GM12878 (cell line): ENCODE measurements at regions not wholly inside any gene's neighbourhood (a gene's known extent, or its start where the extent isn't known, plus 50 kb on each side); places are given as distances from the start of the nearest gene placed in this dataset.

ENCODE experiments used
- ATAC-seq: fragments of 200-7000 bp; cut with Tn5 transposase; 3 replicates; pipeline ENCODE4 v1.9.1; 2020; ENCODE audit warnings: mild to moderate bottlenecking, moderate library complexity
- BruUV-seq: library from RNA; stranded (reverse); fragments of 400-500 nt; replicated peaks from 2 replicates; lab custom pipeline; 2021; lab: Mats Ljungman, UMichigan
- CTCF ChIA-PET: fragments of 300-600 bp; sonication (Branson Sonifier 250); formaldehyde crosslinking; extraction: SDS; loops from one replicate; lab custom pipeline; 2021; ENCODE audit warnings: inconsistent platforms; lab: Yijun Ruan, JAX
- POLR2A ChIA-PET: fragments of 350-600 bp; formaldehyde crosslinking; extraction: SDS; loops from one replicate; lab custom pipeline; 2021; ENCODE audit warnings: inconsistent platforms; lab: Charles Lee
- RAD21 ChIA-PET: fragments of 300-600 bp; sonication (Branson Sonifier 250); formaldehyde crosslinking; loops from one replicate; lab custom pipeline; 2023; ENCODE audit warnings: antibody characterized with exemption; ENCODE audit not compliant: unreplicated experiment; lab: Charles Lee
- SMC1A ChIA-PET: fragments of 300-600 bp; sonication (Branson Sonifier 250); formaldehyde crosslinking; loops from one replicate; lab custom pipeline; 2023; ENCODE audit not compliant: unreplicated experiment, uncharacterized antibody; lab: Charles Lee
- DNase-seq: peaks from one replicate; pipeline ENCODE4 v3.0.0-alpha.2; 2011; ENCODE audit warnings: low read depth, low spot score
- FAIRE-seq: peaks from 3 replicates; lab custom pipeline; 2011; peaks lifted over from hg19 to GRCh38; lab: Jason Lieb, UNC
- H2AFZ ChIP-seq: 2 replicates; pipeline ENCODE4 v1.6.0; 2011; ENCODE audit warnings: low read depth, low read length, control low read depth; ENCODE audit not compliant: control insufficient read depth
- H3K27ac ChIP-seq: 2 replicates; pipeline ENCODE4 v1.5.1; 2011; ENCODE audit warnings: control low read depth; ENCODE audit not compliant: control insufficient read depth, insufficient read depth
- H3K27me3 ChIP-seq, 2 experiments: replicated peaks in 1 of 2; 2 replicates each; pipeline versions ENCODE4 v1.6.0 to v1.6.1; 2011; ENCODE audit warnings: low read length in 1 of 2; ENCODE audit not compliant: control insufficient read depth in 2 of 2, insufficient read depth in 2 of 2
- H3K36me3 ChIP-seq, 2 experiments: 2 replicates each; pipeline ENCODE4 v1.5.1; 2011; ENCODE audit warnings: low read length in 1 of 2; ENCODE audit not compliant: control insufficient read depth in 2 of 2, insufficient read depth in 2 of 2
- H3K4me1 ChIP-seq: 2 replicates; pipeline ENCODE4 v1.6.1; 2011; ENCODE audit warnings: mild to moderate bottlenecking, low read length, moderate library complexity, mixed read lengths; ENCODE audit not compliant: control insufficient read depth, insufficient read depth
- H3K4me2 ChIP-seq: 2 replicates; pipeline ENCODE4 v1.6.0; 2011; ENCODE audit warnings: control low read depth; ENCODE audit not compliant: control insufficient read depth, insufficient read depth
- H3K4me3 ChIP-seq: fragments of 200-600 bp; sonication (generic); 2 replicates; pipeline ENCODE4 v1.5.1; 2016
- H3K79me2 ChIP-seq: 2 replicates; pipeline ENCODE4 v1.6.0; 2011; ENCODE audit warnings: low read length; ENCODE audit not compliant: control insufficient read depth, insufficient read depth
- H3K9ac ChIP-seq: 2 replicates; pipeline ENCODE4 v1.8.0; 2011; ENCODE audit warnings: low read length, control low read depth, mixed read lengths; ENCODE audit not compliant: control insufficient read depth, insufficient read depth
- H3K9me3 ChIP-seq: replicated peaks from 3 replicates; pipeline ENCODE4 v1.5.1; 2011; ENCODE audit warnings: mild to moderate bottlenecking, low read length; ENCODE audit not compliant: control insufficient read depth, insufficient read depth
- H4K20me1 ChIP-seq: 2 replicates; pipeline ENCODE4 v1.6.0; 2011; ENCODE audit not compliant: control insufficient read depth, insufficient read depth
- ATF7 ChIP-seq: fragments of 450-650 bp; IDR thresholded peaks from 2 replicates; pipeline ENCODE4 v1.6.1; 2016; ENCODE audit warnings: low read depth, mild to moderate bottlenecking
- BCL11A ChIP-seq: IDR thresholded peaks from 2 replicates; pipeline ENCODE4 v1.6.1; 2011; ENCODE audit warnings: low read depth, low read length
- CBX5 ChIP-seq: sonication (generic); IDR thresholded peaks from 2 replicates; pipeline ENCODE4 v1.6.1; 2016; ENCODE audit warnings: low read depth, moderate library complexity, mild to moderate bottlenecking, inconsistent platforms
- EED ChIP-seq: sonication (generic); IDR thresholded peaks from 2 replicates; pipeline ENCODE4 v1.6.1; 2016; ENCODE audit warnings: antibody characterized with exemption, low read depth
- FOS ChIP-seq: IDR thresholded peaks from 3 replicates; pipeline ENCODE4 v1.6.1; 2011; ENCODE audit warnings: borderline replicate concordance; ENCODE audit not compliant: insufficient read length; ENCODE audit errors: extremely low read depth
- FOXM1 ChIP-seq: IDR thresholded peaks from 2 replicates; pipeline ENCODE4 v1.6.1; 2012; ENCODE audit warnings: low read depth, mild to moderate bottlenecking, inconsistent platforms, low read length, moderate library complexity
- HDGF ChIP-seq: fragments of 450-650 bp; IDR thresholded peaks from 2 replicates; pipeline ENCODE4 v1.6.1; 2016; ENCODE audit warnings: antibody characterized with exemption
- IRF4 ChIP-seq: IDR thresholded peaks from 2 replicates; pipeline ENCODE4 v1.6.1; 2011; ENCODE audit warnings: low read depth, low read length
- MXI1 ChIP-seq: fragments of 150-350 bp; IDR thresholded peaks from 2 replicates; pipeline ENCODE4 v1.6.1; 2011; ENCODE audit warnings: low read depth, mild to moderate bottlenecking, inconsistent platforms, low read length, improper control_type of control experiment
- PAX5 ChIP-seq: IDR thresholded peaks from 2 replicates; pipeline ENCODE4 v1.6.1; 2011; ENCODE audit warnings: low read depth, low read length, borderline replicate concordance
- POLR2A ChIP-seq: IDR thresholded peaks from 2 replicates; pipeline ENCODE4 v1.6.1; 2011; ENCODE audit warnings: low read depth, mild to moderate bottlenecking, low read length
- SPI1 ChIP-seq: IDR thresholded peaks from 2 replicates; pipeline ENCODE4 v1.6.1; 2011; ENCODE audit warnings: low read depth, mild to moderate bottlenecking, low read length, moderate library complexity, borderline replicate concordance; ENCODE audit not compliant: insufficient read depth
- SRF ChIP-seq, 2 experiments: IDR thresholded peaks; 2 replicates each; pipeline ENCODE4 v1.6.1; 2011; ENCODE audit warnings: low read depth in 2 of 2, low read length in 2 of 2, mild to moderate bottlenecking in 1 of 2, moderate library complexity in 1 of 2
- SUZ12 ChIP-seq: fragments of 200-600 bp; sonication (generic); IDR thresholded peaks from one replicate; pipeline ENCODE4 v1.6.1; 2018; ENCODE audit warnings: antibody characterized with exemption, mild to moderate bottlenecking; ENCODE audit not compliant: unreplicated experiment
- ZBED1 ChIP-seq: IDR thresholded peaks from 2 replicates; pipeline ENCODE4 v1.6.1; 2016; ENCODE audit warnings: borderline replicate concordance
- ZNF24 ChIP-seq: fragments of 450-650 bp; IDR thresholded peaks from 2 replicates; pipeline ENCODE4 v1.6.1; 2017; ENCODE audit warnings: antibody characterized with exemption, mild to moderate bottlenecking
- WGBS: methylation state at CpG from one replicate; pipeline ENCODE4 v1.1.6; 2016; ENCODE audit warnings: low lambda C conversion rate; ENCODE audit not compliant: insufficient replicate concordance, insufficient coverage; ENCODE audit errors: missing lambda C conversion rate; 5-methylcytosine and 5-hydroxymethylcytosine counted together
- in situ Hi-C: fragments of 300-500 bp; cut with MboI; formaldehyde crosslinking; loops from 9 replicates; pipeline ENCODE4 v1.14.3; 2018; ENCODE audit warnings: mixed read lengths
- intact Hi-C: fragments of 100-400 bp; cut with micrococcal nuclease; formaldehyde crosslinking; loops from one replicate; pipeline ENCODE4 v1.14.2; 2022; ENCODE audit not compliant: unreplicated experiment
- TF ChIP-seq, protein P1 (sequence below): IDR thresholded peaks from 2 replicates; pipeline ENCODE4 v1.6.1; 2012; ENCODE audit warnings: low read length, inconsistent platforms
- TF ChIP-seq, protein P2 (sequence below), 3 experiments: IDR thresholded peaks in 2 of 3; conservative IDR thresholded peaks in 1 of 3; 2 replicates each; pipeline ENCODE4 v1.5.1; 2011; ENCODE audit warnings: low read depth in 3 of 3, low read length in 3 of 3, mild to moderate bottlenecking in 3 of 3, control low read depth in 2 of 3, moderate library complexity in 2 of 3, inconsistent platforms in 1 of 3, mixed read lengths in 1 of 3; ENCODE audit not compliant: control insufficient read depth in 2 of 3, insufficient read depth in 1 of 3; ENCODE audit errors: extremely low read depth in 1 of 3
- TF ChIP-seq, protein P3 (sequence below): IDR thresholded peaks from 2 replicates; pipeline ENCODE4 v1.6.1; 2011; ENCODE audit warnings: borderline replicate concordance, low read depth, mild to moderate bottlenecking, moderate library complexity, low read length; ENCODE audit not compliant: insufficient read depth, poor library complexity, severe bottlenecking

DNA sequence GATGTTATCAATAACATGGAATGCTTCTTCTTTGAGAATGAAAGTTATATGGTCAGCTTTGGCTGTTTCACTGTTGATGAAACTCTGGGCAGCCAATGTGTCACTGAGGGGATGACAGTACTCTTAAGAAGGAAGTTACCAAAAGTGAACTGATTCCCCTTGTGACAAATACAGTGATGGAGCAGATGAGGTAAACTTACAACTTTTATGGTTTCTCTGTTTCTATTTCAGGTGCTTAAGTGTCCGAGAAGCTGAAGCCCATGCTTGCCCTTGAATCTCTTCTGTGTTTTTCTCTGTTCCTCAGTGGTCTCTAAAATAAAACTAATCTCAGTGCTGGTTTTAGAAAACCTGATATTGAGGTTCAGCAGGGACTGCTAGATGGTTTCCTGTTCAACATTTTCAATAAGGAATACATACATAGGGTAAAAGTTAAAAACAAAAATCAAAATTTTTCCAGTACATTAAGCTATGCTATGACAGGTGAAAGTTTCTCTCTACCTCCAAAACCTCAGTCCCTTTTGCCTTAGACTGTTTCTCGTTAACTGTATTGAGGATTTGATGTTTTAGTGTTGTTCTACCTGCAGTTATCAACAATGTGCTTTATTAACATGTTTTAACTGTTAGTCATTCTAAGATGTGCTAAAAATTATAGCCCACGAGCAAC lies 454.4 kb upstream of the ADGRL4 start:
- Histone ChIP-seq H3K9ac (no peak overlapping the region), H3K9me3 (peaks cover 10% of the 10 kb centered on the region), H3K36me3 (no peaks in the 10 kb centered on the region), H3K4me2 (peak overlapping the region; percentile 52), H3K27me3 (no peaks in the 10 kb centered on the region), H4K20me1 (no peaks in the 10 kb centered on the region), H2AFZ (no peak overlapping the region; the same call in 1 of the 2 replicates), H3K27ac (peak overlapping the region; percentile 78), H3K4me3 (peak overlapping the region; percentile 8; the same call in 1 of the 2 replicates), H3K79me2 (no peaks in the 10 kb centered on the region), H3K4me1 (peaks cover 29% of the 10 kb centered on the region)
- DNase-seq (peak; percentile 78), ATAC-seq (peak; percentile 97), FAIRE-seq (peak; percentile 94)
- 0% methylated on average over 3 of the region's 3 CpGs for WGBS
- CTCF ChIA-PET, result interaction anchor here (1.2 kb wide), 1 partner anchor 11 kb away, joined by 3 read pairs; no protein-coding TSS in a partner anchor
- intact Hi-C loops, result loop anchor here (10.0 kb wide), 1 partner anchor 416 kb away; no protein-coding TSS in a partner anchor
- no TSS peak for BruUV-seq
- in situ Hi-C loops, result no loop called here
- SMC1A ChIA-PET, result no interaction called here
- POLR2A ChIA-PET, result no interaction called here
- RAD21 ChIA-PET, result no interaction called here
- TF ChIP-seq BCL11A (peak; percentile 48; the same call in 1 of the 2 replicates), FOS (no peak), IRF4 (peak; percentile 40; the same call in 1 of the 2 replicates), CBX5 (peak; percentile 55; the same call in 1 of the 2 replicates), SPI1 (peak; percentile 57; the same call in 1 of the 2 replicates), ZNF24 (no peak), PAX5 (peak; percentile 61; the same call in 1 of the 2 replicates), SUZ12 (no peak), MXI1 (no peak), ATF7 (peak; percentile 48; the same call in 1 of the 2 replicates), FOXM1 (peak; percentile 90), ZBED1 (peak; percentile 84), EED (peak; percentile 71), SRF (IDR thresholded peaks at IDR 0.05; ENCODE audit: low read depth in 2 of 2, low read length in 2 of 2) (peak in 1 of 2 experiments; percentile 64; a peak in 1 of 4 replicates), HDGF (no peak), POLR2A (no peak)
- TF ChIP-seq, protein P1, sequence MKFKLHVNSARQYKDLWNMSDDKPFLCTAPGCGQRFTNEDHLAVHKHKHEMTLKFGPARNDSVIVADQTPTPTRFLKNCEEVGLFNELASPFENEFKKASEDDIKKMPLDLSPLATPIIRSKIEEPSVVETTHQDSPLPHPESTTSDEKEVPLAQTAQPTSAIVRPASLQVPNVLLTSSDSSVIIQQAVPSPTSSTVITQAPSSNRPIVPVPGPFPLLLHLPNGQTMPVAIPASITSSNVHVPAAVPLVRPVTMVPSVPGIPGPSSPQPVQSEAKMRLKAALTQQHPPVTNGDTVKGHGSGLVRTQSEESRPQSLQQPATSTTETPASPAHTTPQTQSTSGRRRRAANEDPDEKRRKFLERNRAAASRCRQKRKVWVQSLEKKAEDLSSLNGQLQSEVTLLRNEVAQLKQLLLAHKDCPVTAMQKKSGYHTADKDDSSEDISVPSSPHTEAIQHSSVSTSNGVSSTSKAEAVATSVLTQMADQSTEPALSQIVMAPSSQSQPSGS, result peak; percentile 88; the same call in 1 of the 2 replicates
- TF ChIP-seq, protein P2, sequence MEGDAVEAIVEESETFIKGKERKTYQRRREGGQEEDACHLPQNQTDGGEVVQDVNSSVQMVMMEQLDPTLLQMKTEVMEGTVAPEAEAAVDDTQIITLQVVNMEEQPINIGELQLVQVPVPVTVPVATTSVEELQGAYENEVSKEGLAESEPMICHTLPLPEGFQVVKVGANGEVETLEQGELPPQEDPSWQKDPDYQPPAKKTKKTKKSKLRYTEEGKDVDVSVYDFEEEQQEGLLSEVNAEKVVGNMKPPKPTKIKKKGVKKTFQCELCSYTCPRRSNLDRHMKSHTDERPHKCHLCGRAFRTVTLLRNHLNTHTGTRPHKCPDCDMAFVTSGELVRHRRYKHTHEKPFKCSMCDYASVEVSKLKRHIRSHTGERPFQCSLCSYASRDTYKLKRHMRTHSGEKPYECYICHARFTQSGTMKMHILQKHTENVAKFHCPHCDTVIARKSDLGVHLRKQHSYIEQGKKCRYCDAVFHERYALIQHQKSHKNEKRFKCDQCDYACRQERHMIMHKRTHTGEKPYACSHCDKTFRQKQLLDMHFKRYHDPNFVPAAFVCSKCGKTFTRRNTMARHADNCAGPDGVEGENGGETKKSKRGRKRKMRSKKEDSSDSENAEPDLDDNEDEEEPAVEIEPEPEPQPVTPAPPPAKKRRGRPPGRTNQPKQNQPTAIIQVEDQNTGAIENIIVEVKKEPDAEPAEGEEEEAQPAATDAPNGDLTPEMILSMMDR (IDR thresholded peaks at IDR 0.05 in 2 of 3, conservative IDR thresholded peaks at IDR 0.05 in 1 of 3; ENCODE audit: control insufficient read depth in 2 of 3, extremely low read depth in 1 of 3, insufficient read depth in 1 of 3, low read depth in 3 of 3, low read length in 3 of 3), result no peak
- TF ChIP-seq, protein P3, sequence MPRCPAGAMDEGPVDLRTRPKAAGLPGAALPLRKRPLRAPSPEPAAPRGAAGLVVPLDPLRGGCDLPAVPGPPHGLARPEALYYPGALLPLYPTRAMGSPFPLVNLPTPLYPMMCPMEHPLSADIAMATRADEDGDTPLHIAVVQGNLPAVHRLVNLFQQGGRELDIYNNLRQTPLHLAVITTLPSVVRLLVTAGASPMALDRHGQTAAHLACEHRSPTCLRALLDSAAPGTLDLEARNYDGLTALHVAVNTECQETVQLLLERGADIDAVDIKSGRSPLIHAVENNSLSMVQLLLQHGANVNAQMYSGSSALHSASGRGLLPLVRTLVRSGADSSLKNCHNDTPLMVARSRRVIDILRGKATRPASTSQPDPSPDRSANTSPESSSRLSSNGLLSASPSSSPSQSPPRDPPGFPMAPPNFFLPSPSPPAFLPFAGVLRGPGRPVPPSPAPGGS, result peak; percentile 24
